ENCODE measurements at regions not wholly inside any gene's neighbourhood (a gene's known extent, or its start where the extent isn't known, plus 50 kb on each side); places are given as distances from the start of the nearest gene placed in this dataset.

GRCh38 chr6:102701019-102701418 is 1307.5 kb downstream of the GRIK2 start:
- no peak for DNase-seq

- no peak for DNase-seq
Measured at GRCh38 chr6:102686461-102686860, 1293.0 kb downstream of the GRIK2 start.

GRCh38 chr6:102680413-102680812 is 1286.9 kb downstream of the GRIK2 start:
- DNase-seq: no peak

- no peak for DNase-seq
Measured at GRCh38 chr6:102679865-102680264, 1286.4 kb downstream of the GRIK2 start.

GRCh38 chr6:102677225-102677624 is 1283.7 kb downstream of the GRIK2 start:
- no peak for DNase-seq

- no peak for DNase-seq
Measured at GRCh38 chr6:102670735-102671134, 1277.2 kb downstream of the GRIK2 start.

GRCh38 chr6:102662851-102663250 is 1269.3 kb downstream of the GRIK2 start:
- DNase-seq: no peak

- no peak for DNase-seq
Measured at GRCh38 chr6:102660303-102660702, 1266.8 kb downstream of the GRIK2 start.

- no peak for DNase-seq
Measured at GRCh38 chr6:102655823-102656222, 1262.3 kb downstream of the GRIK2 start.

GRCh38 chr6:102641426-102641825 is 1247.9 kb downstream of the GRIK2 start:
- DNase-seq: no peak

- no peak for DNase-seq
Measured at GRCh38 chr6:102631921-102632320, 1238.4 kb downstream of the GRIK2 start.

GRCh38 chr6:102623201-102623600 is 1229.7 kb downstream of the GRIK2 start:
- DNase-seq: no peak

GRCh38 chr6:102619585-102619984 is 1226.1 kb downstream of the GRIK2 start:
- no peak for DNase-seq

GRCh38 chr6:102582569-102582968 is 1189.1 kb downstream of the GRIK2 start:
- DNase-seq: no peak

GRCh38 chr6:102581378-102582124 is 1188.0 kb downstream of the GRIK2 start:
- no peak for DNase-seq

- no peak for DNase-seq
Measured at GRCh38 chr6:102571236-102571908, 1177.9 kb downstream of the GRIK2 start.

- DNase-seq: no peak
Measured at GRCh38 chr6:102562713-102563112, 1169.2 kb downstream of the GRIK2 start.

- DNase-seq: no peak
Measured at GRCh38 chr6:102553214-102553613, 1159.7 kb downstream of the GRIK2 start.

- DNase-seq: no peak
Measured at GRCh38 chr6:102549221-102549874, 1155.8 kb downstream of the GRIK2 start.

- DNase-seq: no peak
Measured at GRCh38 chr6:102525336-102525735, 1131.8 kb downstream of the GRIK2 start.

GRCh38 chr6:102520966-102521365 is 1127.5 kb downstream of the GRIK2 start:
- DNase-seq: no peak

GRCh38 chr6:102517506-102517905 is 1124.0 kb downstream of the GRIK2 start:
- DNase-seq: no peak

GRCh38 chr6:102501615-102502014 is 1108.1 kb downstream of the GRIK2 start:
- no peak for DNase-seq

- no peak for DNase-seq
Measured at GRCh38 chr6:102494808-102495207, 1101.3 kb downstream of the GRIK2 start.
